GM18499 (cell line): ENCODE measurements at regions not wholly inside any gene's neighbourhood (a gene's known extent, or its start where the extent isn't known, plus 50 kb on each side); places are given as distances from the start of the nearest gene placed in this dataset.
"Not testable (repeated sequence)": the region's sequence is repeated elsewhere in the genome, so short reads cannot be mapped to it uniquely, and the experiment has no call there.

Experiments used
- ATAC-seq: cut with Tn5 transposase; IDR thresholded peaks from one replicate; pipeline ENCODE4 v1.9.1; 2021; ENCODE audit warnings: moderate number of reproducible peaks; ENCODE audit not compliant: insufficient read depth, unreplicated experiment

DNA sequence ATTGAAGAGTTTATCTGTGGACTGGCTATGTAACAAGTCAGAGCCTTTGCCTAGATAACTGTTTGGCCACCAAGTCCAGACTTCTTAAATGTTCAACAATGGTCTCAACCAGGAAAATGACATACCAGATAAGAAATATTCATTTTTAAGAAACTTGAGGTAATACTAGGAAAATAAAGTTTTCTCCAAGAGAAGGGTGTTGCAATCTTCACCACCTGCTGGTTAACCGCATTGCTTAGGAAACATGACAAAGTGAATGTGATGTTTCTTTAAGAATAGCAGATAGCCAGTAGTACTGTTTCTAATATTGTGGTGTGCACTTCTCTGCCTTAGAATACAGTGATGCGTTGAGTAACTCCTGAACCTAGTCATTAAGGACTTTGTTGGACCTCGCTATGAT, 321.5 kb upstream of the CADM2 start:
- no peak for ATAC-seq

GRCh38 chr3:84666468-84666867, 292.3 kb upstream of the CADM2 start:
- no peak for ATAC-seq

- no peak for ATAC-seq
Observed at GRCh38 chr3:84679211-84679610, 279.6 kb upstream of the CADM2 start.

- ATAC-seq: no peak
Observed at GRCh38 chr3:84680700-84681099, 278.1 kb upstream of the CADM2 start.

GRCh38 chr3:84683493-84683892, 275.3 kb upstream of the CADM2 start:
- no peak for ATAC-seq

DNA sequence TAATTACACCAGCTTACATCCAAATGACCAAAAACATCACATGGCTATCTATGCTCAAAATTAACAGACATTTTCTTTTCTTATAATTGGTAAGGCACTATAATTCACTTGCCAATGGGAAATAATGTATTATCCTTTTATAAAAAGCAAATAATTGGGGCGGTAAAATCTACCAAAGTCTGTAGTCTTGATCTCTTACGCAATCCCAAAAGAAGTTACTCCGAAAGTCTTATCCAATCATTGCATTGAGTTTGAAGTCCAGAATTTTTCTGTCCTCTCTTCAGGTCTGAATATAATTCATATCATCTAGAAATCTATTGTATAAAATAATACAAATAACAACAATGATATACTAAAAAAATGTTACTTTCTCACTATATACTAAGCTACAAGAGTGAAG, 273.3 kb upstream of the CADM2 start:
- no peak for ATAC-seq

GRCh38 chr3:84692261-84692660, 266.5 kb upstream of the CADM2 start:
- no peak for ATAC-seq

GRCh38 chr3:84710288-84710687, 248.5 kb upstream of the CADM2 start:
- ATAC-seq: not testable (repeated sequence)

DNA sequence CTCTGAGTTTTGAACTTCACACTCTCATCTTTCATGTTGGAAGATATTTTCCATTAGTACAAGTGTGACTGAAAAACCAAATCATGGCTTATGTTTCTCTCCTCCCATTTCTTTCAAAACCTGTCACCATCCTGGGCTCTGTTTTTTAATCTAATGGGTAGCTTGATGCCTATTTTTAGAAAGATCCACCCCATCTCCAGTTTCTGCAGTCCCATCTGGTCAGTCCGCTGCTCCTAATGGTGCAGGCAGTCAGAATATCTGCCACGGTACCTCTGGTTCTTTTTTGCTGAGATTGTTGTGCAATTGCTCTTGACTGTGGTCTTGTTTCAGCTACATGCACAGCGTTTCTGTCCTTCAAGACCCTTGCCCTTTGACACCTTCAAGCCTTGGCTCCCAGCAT, 240.9 kb upstream of the CADM2 start:
- no peak for ATAC-seq

DNA sequence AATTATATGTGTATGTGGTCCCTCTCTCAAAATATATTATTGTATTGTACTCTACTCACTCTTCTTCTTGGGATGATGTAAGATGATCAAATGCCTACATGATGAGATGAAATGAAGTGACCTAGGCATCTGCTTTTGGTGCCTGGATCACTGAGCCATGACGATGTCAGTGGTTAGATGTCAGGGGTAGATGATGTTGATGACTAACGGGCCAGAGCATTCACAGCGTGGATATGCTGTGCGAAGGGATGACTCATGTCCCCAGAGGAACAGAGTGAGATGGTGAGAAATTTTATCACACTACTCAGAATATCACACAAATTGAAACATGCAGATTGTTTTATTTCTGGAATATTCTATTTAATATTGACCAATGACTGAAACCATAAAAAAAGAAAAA, 233.9 kb upstream of the CADM2 start:
- no peak for ATAC-seq

- ATAC-seq: no peak
Observed at GRCh38 chr3:84727616-84728015, 231.2 kb upstream of the CADM2 start.

DNA sequence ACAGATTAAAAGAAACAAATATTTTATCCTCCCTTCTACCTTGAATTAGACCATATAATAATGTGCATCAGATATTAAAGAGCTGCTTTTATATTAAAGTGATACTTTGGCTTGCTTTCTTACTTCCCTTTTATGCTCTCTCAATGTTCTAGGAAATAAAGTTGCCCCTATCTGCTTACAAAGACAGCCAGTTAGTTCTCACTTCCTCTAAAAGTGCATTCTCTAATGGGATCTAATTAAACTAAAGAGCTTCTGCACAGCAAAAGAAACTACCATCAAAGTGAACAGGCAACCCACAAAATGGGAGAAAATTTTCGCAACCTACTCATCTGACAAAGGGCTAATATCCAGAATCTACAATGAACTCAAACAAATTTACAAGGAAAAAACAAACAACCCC, 224.1 kb upstream of the CADM2 start:
- not testable (repeated sequence) for ATAC-seq

DNA sequence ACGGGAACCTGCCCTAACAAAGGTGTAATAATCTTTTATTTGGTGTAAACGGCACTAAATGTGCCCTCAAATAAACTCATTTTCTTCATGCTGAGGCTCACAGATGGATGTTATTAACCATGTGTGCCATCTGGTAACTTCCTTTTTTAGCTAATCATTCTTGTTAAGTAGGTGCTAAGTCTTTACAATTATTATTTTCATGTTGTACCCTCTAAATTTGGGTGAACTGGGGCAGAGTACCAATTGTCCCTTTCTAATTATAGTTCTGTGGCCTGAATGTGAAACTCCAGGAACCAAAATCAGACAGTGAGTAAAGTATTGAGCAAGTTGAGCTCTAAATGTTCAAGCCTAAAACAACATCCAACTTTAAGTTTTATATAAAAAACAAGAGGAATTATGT, 220.7 kb upstream of the CADM2 start:
- ATAC-seq: no peak

- no peak for ATAC-seq
Observed at GRCh38 chr3:84742915-84743425, 215.8 kb upstream of the CADM2 start.

DNA sequence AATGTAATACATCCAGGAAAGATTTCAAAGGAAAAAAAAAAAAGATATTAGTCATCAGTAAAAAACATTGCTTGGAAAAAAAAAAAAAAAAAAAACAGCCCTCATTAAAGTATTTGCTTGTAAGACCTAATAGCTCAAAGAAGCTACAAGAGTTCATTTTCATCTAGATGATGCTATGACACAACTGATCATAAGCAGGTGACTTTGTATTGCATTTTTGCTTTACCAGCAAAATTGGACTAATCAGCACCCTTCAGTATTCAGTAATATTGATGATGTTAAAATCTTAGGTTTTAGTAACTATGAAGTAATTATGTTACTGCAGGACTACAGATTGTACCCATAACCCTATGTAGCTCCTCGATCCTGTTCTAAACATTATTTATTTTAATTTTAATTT, 214.7 kb upstream of the CADM2 start:
- no peak for ATAC-seq

DNA sequence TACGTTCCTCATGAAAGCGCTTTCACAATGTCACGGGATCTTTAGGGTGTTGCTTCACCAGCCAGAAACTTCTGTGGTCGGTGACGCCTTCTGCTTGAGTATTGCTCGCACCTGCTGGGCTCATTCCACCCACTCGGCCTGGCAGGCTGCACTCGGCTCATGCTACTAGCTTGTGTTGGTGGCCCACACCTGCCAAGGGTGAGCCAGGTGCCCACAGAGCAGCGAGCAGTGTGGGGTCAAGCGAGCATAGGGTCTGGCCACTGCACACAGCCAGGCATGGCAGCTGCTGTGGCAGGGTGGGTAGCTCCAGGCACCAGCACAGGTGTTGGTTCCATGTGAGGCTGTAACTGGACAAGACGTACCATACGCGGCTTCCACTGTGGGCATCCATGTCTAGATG, 202.9 kb upstream of the CADM2 start:
- no peak for ATAC-seq

GRCh38 chr3:84759361-84759760, 199.4 kb upstream of the CADM2 start:
- no peak for ATAC-seq

DNA sequence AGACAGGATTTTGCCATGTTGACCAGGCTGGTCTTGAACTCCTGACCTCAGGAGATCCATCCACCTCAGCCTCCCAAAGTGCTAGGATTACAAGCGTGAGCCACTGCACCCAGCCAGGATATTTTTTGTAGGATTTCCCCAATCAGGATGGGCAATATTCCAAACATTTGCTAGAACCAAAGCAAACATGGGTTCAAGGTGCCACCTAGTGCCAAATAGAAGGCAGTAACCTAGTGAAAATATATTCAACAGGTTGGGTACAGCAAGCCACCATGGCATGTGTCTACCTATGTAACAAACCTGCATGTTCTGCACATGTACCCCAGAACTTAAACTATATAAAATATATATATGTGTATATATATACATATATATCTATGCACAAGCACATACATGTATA, 185.9 kb upstream of the CADM2 start:
- ATAC-seq: no peak

DNA sequence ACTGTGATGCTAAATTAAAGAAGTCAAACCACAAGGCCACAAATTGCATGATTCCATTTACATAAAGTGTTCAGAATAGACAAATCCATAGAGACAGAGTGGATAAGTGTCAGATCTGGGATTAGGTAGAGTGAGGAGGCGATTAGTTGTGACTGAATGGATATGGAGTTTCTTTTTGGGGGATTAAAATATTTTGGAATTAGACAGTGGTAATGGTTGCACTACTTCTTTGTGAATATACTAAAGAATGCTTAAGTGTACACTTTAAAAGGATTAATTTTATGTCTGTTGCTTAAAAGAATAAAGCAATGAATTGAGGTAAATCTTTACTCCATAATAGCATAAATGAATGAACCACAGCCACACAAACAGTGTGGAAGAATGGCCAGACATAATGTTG, 175.5 kb upstream of the CADM2 start:
- no peak for ATAC-seq

- ATAC-seq: no peak
Observed at GRCh38 chr3:84789961-84790360, 168.8 kb upstream of the CADM2 start.

- no peak for ATAC-seq
Observed at GRCh38 chr3:84806958-84807357, 151.8 kb upstream of the CADM2 start.

DNA sequence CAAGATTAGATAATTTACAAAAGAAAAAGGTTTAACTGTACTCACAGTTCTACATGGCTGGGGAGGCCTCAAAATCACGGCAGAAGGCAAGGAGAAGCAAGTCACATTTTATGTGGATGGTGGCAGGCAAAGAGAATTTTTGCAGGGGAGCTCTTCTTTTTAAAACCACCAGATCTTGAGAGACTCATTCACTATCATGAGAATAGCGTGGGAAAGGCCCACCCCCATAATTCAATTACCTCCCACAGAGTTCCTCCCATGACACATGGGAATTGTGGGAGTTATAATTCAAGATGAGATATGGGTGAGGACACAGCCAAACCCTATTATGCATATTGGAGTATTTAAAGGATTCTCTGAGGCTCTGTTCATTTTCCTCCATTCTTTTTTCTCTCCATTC, 138.7 kb upstream of the CADM2 start:
- ATAC-seq: no peak

GRCh38 chr3:84820906-84821305, 137.9 kb upstream of the CADM2 start:
- ATAC-seq: no peak
